ENCODE measurements at regions not wholly inside any gene's neighbourhood (a gene's known extent, or its start where the extent isn't known, plus 50 kb on each side); places are given as distances from the start of the nearest gene placed in this dataset.
"Not testable (repeated sequence)": the region's sequence is repeated elsewhere in the genome, so short reads cannot be mapped to it uniquely, and the experiment has no call there.

- no peak for DNase-seq (ENCODE audit: low spot score)
These were observed 233.6 kb upstream of the SEMA3E start for GRCh38 chr7:83882551-83882950.

DNA sequence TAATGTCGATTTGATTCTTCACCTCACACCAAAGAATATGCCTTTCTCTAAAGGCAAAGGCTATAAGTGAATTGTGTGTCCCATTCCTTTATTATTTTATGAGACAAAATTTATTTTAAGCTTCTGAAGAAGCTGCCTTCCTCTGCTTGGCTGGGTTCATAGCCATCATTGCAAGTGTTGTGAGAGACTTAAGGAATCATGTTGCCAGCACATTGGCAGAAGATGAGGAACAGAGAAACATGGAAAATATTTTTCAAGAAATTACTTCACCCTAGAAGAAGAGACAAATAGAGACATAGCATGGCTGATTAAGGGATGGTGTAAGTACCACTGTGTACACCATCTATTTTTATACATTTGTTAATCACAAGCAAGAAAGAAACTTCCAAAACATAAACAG, 230.1 kb upstream of the SEMA3E start:
- DNase-seq (ENCODE audit: low spot score) = no peak

- DNase-seq (ENCODE audit: low spot score) = no peak
These were observed 229.7 kb upstream of the SEMA3E start for GRCh38 chr7:83878614-83879013.

DNA sequence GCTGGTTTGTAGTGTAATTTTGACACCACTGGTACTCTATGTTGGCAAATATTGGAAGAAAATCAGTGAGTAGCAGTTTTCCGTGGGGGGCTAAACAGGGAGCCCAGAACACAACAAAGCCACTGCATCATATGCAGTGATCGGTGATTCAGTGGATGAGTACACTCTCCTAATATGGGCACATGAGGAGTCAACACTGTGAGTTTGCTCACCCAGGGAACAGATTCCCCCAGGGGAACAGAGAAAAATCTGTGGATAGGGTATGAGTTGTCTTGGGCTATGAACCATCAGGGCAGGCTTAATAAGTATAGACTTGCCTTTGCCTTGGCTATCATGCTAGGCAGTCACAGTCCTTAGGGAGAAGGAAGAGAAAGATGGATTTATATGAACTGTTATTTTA, 227.7 kb upstream of the SEMA3E start:
- no peak for DNase-seq (ENCODE audit: low spot score)

DNA sequence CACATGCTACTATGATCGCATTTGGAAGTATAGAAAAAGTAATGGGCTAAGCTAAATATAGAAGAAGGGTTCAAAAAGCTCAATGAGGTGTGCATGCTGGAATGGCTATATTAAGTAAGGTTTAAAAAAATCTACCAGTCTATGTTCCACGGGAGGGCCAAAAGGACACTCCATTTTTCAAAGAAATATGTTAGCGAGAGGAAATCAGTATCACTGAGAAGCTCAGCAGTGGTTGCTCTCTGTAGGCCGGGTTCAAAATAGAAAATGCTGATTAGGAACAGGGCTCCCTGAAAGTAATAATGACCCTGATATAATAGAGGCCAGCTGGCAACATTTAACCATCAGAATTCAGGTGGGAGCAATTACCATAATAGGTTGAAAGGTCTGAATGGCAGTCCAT, 224.5 kb upstream of the SEMA3E start:
- no peak for DNase-seq (ENCODE audit: low spot score)

- no peak for DNase-seq (ENCODE audit: low spot score)
These were observed 223.6 kb upstream of the SEMA3E start for GRCh38 chr7:83872501-83872900.

GRCh38 chr7:83870515-83870914, 221.6 kb upstream of the SEMA3E start:
- DNase-seq (ENCODE audit: low spot score) = no peak

- no peak for DNase-seq (ENCODE audit: low spot score)
These were observed 217.6 kb upstream of the SEMA3E start for GRCh38 chr7:83866582-83866981.

DNA sequence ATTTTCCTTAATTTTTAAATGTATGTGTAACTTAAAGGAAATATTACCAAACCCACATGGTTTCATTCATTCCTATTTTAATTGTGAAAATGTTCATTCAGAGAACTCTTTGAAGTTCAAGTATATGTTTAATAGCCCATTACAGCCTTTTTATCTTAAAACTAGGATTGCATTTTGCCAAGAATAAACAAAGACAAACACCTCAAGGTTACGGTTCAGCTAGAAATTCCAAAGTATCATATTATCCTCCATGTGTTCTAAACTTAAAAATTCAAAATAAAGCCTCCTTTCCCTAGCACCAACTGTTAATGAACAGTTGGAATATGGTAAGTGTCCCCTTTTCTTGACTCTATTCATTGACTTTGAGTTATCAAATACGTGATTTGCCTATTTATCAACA, 215.6 kb upstream of the SEMA3E start:
- no peak for DNase-seq (ENCODE audit: low spot score)

- no peak for DNase-seq (ENCODE audit: low spot score)
These were observed 215.0 kb upstream of the SEMA3E start for GRCh38 chr7:83863906-83864305.

GRCh38 chr7:83861876-83862275, 212.9 kb upstream of the SEMA3E start:
- DNase-seq (ENCODE audit: low spot score) = no peak

- no peak for DNase-seq (ENCODE audit: low spot score)
These were observed 210.9 kb upstream of the SEMA3E start for GRCh38 chr7:83859827-83860226.

DNA sequence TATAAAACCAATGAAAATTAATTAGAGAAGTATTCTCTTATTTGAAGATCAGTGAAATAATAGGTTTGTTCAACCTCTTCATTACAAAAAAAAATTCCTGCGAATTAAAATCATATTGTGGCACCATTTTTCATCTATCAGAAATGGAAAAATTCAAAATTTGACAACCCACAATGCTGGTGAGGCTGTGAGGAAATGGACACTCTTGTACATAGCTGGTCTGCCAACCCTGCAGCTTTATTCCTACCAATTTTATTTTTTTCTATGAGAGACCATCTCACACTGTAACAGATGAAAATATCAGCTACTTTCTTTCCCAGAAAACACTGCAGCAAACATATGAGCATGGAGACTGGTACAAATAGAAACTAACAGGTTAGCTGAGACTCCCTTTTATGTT, 208.8 kb upstream of the SEMA3E start:
- DNase-seq (ENCODE audit: low spot score) = no peak

- DNase-seq (ENCODE audit: low spot score) = no peak
These were observed 207.2 kb upstream of the SEMA3E start for GRCh38 chr7:83856094-83856493.

GRCh38 chr7:83852136-83852535, 203.2 kb upstream of the SEMA3E start:
- DNase-seq (ENCODE audit: low spot score) = no peak

GRCh38 chr7:83851551-83851950, 202.6 kb upstream of the SEMA3E start:
- no peak for DNase-seq (ENCODE audit: low spot score)

DNA sequence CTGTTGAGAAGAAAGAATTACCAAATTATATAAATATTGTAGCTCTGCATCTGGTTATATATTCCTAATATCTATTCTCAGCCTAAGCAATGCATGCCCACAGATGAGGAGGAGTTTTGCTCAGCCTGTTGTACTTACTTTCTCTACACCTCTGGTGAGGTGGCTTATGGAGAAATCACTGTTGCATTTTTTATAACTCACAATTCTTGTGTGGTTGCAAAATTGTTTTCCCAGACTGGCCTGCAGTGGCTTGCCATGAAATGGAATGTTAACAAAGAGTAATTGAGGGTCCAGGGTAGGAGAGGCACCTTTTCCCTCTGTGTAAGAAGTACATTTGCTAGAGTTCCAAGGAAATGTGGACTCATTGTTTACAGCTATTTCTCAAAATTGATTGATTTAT, 202.0 kb upstream of the SEMA3E start:
- no peak for DNase-seq (ENCODE audit: low spot score)

DNA sequence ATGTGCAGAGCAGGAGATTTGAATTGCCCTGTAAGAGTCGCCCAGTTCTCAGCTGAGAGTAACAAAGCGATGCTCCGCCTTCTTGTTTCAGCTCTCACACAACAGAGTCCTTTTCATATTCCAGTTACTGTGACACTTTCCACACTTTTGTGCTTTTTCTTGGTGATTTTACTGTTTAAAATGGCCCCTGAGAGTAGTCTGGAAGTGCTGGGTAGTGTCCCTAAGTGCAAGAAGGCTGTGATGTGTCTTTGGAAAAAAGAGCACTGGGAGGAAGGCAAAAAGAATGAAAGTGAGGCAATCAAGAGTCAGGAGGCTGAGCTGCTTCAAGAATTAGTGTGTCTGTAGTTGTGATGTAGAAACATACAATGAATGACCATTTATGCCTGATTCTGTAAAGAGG, 201.2 kb upstream of the SEMA3E start:
- peak; percentile 3 for DNase-seq (ENCODE audit: low spot score)

- DNase-seq (ENCODE audit: low spot score) = no peak
These were observed 200.2 kb upstream of the SEMA3E start for GRCh38 chr7:83849131-83849530.

- no peak for DNase-seq (ENCODE audit: low spot score)
These were observed 194.0 kb upstream of the SEMA3E start for GRCh38 chr7:83842894-83843293.

DNA sequence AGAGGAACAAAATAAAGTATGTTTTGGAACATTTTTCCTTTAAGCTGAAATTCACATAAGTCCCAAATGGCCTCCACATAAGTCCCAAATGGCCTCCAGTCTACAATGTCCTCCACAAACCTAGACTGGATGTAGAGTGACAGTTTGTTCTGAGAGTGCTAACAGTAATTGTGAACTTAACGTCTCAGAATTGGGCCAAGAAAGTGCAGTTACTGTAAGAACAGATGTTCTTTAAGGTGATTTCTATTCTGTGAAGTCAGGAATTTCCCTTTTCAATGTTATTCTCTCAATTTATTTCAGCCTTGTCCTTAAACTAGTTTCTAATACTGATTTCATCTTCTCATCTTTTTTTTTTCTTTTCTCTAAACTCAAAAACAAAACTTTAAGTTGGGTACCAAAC, 188.7 kb upstream of the SEMA3E start:
- DNase-seq (ENCODE audit: low spot score) = no peak

- no peak for DNase-seq (ENCODE audit: low spot score)
These were observed 187.1 kb upstream of the SEMA3E start for GRCh38 chr7:83836028-83836427.

DNA sequence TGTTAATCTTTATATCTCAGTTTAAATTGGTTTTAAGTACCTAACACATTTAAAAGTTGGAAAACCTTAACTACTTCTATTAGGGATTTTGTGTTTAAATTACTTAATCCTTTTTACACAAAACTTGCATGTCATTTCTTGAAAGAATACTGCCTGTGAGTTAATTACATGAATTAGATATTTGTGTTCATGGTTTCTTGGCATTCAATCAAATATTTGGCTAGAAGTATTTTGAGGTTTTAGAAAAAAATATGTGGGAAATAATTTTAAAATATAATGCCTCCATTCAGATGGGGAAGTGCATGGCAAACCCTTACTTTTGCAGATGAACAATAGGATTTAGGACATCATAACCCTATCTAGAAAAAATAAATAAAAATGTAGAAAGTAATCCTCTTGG, 186.5 kb upstream of the SEMA3E start:
- DNase-seq (ENCODE audit: low spot score) = no peak

- not testable (repeated sequence) for DNase-seq (ENCODE audit: low spot score)
These were observed 184.8 kb upstream of the SEMA3E start for GRCh38 chr7:83833721-83834120.

DNA sequence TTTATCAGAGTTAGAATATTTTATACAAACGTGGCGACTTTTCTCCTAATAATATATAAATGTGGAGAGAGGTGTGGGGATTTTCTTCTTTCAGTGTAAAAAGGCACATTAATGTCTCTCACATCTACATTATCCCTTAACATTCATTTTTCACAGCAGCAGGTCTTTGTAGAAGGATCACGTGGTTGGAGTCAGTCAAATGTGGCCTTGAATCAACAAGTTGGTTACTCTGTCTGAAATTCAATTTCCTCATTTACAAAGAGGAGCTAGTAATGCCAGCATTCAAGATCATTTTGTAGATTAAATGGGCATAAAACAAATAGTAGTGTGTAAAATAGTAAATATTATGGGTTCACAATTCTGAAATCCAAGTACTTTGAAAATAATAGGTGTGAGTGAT, 183.1 kb upstream of the SEMA3E start:
- DNase-seq (ENCODE audit: low spot score) = no peak

Data from Ammon's horn (tissue), 1 donor.